ENCODE measurements at regions not wholly inside any gene's neighbourhood (a gene's known extent, or its start where the extent isn't known, plus 50 kb on each side); places are given as distances from the start of the nearest gene placed in this dataset.

DNA sequence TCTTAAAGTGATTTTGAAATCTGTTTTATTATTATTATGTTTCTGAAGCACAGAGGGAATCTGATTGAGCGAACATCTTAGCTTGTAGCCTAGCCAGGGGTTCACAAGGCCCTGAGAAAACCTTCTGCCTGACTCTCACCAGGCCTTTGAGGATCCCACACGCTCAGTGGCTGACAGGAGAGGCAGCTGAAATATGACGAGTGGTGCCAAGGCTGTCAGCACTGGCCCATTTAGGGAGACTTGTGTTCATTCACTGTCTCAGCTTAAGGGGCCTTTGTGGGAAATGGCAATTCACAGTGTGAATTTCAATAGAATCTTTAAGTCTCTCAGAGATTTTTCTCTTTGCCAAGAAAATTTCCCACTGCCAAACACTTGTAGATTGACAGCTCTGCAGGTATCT lies 770.9 kb downstream of the TUSC7 start:
- Histone ChIP-seq H3K79me1 (ENCODE audit: low read depth, low read length) (no peaks in the 10 kb centered on the region), H3K79me2 (ENCODE audit: control insufficient read depth in 1 of 2, insufficient read depth in 2 of 2, low read length in 2 of 2) (no peaks in the 10 kb centered on the region), H3K4me1 (replicated peaks in 1 of 4; ENCODE audit: control insufficient read depth in 3 of 4, insufficient read depth in 4 of 4, low read length in 3 of 4) (peaks cover 0 to 4% (median 0%) of the 10 kb centered on the region in 4 experiments; a peak in 2 of 7 replicates), H3K4me2 (ENCODE audit: insufficient read depth in 1 of 2, low read depth in 2 of 2, low read length in 2 of 2) (no peak overlapping the region), H2AFZ (ENCODE audit: low read length) (no peak overlapping the region; the same call in 1 of the 2 replicates), H3K9ac (replicated peaks in 1 of 4; ENCODE audit: extremely low read depth in 1 of 4, low read depth in 3 of 4, low read length in 3 of 4) (no peak overlapping the region), H3K4me3 (ENCODE audit: extremely low read depth in 1 of 4, insufficient read depth in 2 of 4, low read depth in 3 of 4, low read length in 4 of 4) (no peak overlapping the region), H3K27me3 (replicated peaks in 1 of 4; ENCODE audit: control insufficient read depth in 3 of 4, extremely low read depth in 1 of 4, insufficient read depth in 3 of 4, low read length in 3 of 4) (no peaks in the 10 kb centered on the region), H4K20me1 (replicated peaks in 1 of 2; ENCODE audit: control insufficient read depth in 1 of 2, insufficient read depth in 2 of 2, low read length in 2 of 2) (no peaks in the 10 kb centered on the region), H2BK5ac (ENCODE audit: low read depth, low read length) (no peak overlapping the region), H4K5ac (ENCODE audit: insufficient read length, low read depth, low read length) (no peak overlapping the region), H3K14ac (ENCODE audit: insufficient read length) (no peak overlapping the region), H4K91ac (replicated peaks; ENCODE audit: insufficient read length, low read length) (no peak overlapping the region), H2BK12ac (ENCODE audit: low read depth, low read length) (no peak overlapping the region), H2BK15ac (ENCODE audit: low read length) (no peak overlapping the region), H3K4ac (replicated peaks; ENCODE audit: insufficient read length, low read depth, low read length) (no peak overlapping the region), H3K23me2 (ENCODE audit: low read depth, low read length) (no peaks in the 10 kb centered on the region), H2BK20ac (ENCODE audit: low read length) (no peak overlapping the region), H3K18ac (ENCODE audit: extremely low read depth, low read length) (no peak overlapping the region), H3K9me3 (ENCODE audit: insufficient read depth in 2 of 2, low read depth in 1 of 2, low read length in 1 of 2) (no peaks in the 10 kb centered on the region), H3K56ac (replicated peaks; ENCODE audit: insufficient read length, low read depth, low read length) (no peak overlapping the region), H3K23ac (ENCODE audit: insufficient read length) (no peak overlapping the region), H3K27ac (ENCODE audit: low read depth, low read length) (no peak overlapping the region), H2BK120ac (replicated peaks; ENCODE audit: low read depth, low read length) (no peak overlapping the region), H3K36me3 (ENCODE audit: control insufficient read depth in 2 of 4, insufficient read depth in 4 of 4, low read length in 3 of 4) (no peaks in the 10 kb centered on the region), H4K8ac (ENCODE audit: extremely low read depth, insufficient read depth, low read length) (no peak overlapping the region), H2AK5ac (ENCODE audit: low read depth, low read length) (no peak overlapping the region)
- WGBS, 2 experiments (ENCODE audit: extremely low coverage in 1 of 2, insufficient coverage in 1 of 2, insufficient read length in 1 of 2, insufficient replicate concordance in 2 of 2, low coverage in 1 of 2, low lambda C conversion rate in 2 of 2, missing lambda C conversion rate in 1 of 2): 95% methylated on average over 3 of the region's 3 CpGs; no CpG with 5 or more reads in 1 of the 2 experiments
- no peak for TF ChIP-seq CEBPB (IDR thresholded peaks at IDR 0.05; ENCODE audit: low read depth, low read length)
- no peak for TF ChIP-seq EZH2 (IDR thresholded peaks at IDR 0.05; ENCODE audit: low read depth, low read length, severe bottlenecking)
- no peak for TF ChIP-seq KDM1A (IDR thresholded peaks at IDR 0.05; ENCODE audit: borderline replicate concordance, low read length)
- TF ChIP-seq NANOG (IDR thresholded peaks at IDR 0.05; ENCODE audit: insufficient read depth, low read depth, low read length, poor library complexity, severe bottlenecking): no peak
- no peak for TF ChIP-seq KDM5A (IDR thresholded peaks at IDR 0.05; ENCODE audit: low read length)
- TF ChIP-seq PHF8 (conservative IDR thresholded peaks at IDR 0.05; ENCODE audit: low read depth, low read length): no peak
- no peak for TF ChIP-seq SP1 (IDR thresholded peaks at IDR 0.05; ENCODE audit: low read depth, low read length)
- TF ChIP-seq EGR1 (IDR thresholded peaks at IDR 0.05; ENCODE audit: borderline replicate concordance, low read depth, low read length): no peak
- no peak for TF ChIP-seq SIX5 (IDR thresholded peaks at IDR 0.05; ENCODE audit: low read depth, low read length)
- TF ChIP-seq ASH2L (IDR thresholded peaks at IDR 0.05; ENCODE audit: low read length): no peak
- no peak for FAIRE-seq
- CTCF ChIA-PET (ENCODE audit: partially characterized antibody): interaction anchor here (0.5 to 0.8 kb wide), 3 partner anchors 226 to 1402 kb away, joined by 3 read pairs; no protein-coding TSS in a partner anchor
- POLR2A ChIA-PET (ENCODE audit: partially characterized antibody): no interaction called here
- no peak for DNase-seq (ENCODE audit: low read depth in 1 of 2, low spot score in 2 of 2)
